ENCODE measurements at regions not wholly inside any gene's neighbourhood (a gene's known extent, or its start where the extent isn't known, plus 50 kb on each side); places are given as distances from the start of the nearest gene placed in this dataset.

DNA sequence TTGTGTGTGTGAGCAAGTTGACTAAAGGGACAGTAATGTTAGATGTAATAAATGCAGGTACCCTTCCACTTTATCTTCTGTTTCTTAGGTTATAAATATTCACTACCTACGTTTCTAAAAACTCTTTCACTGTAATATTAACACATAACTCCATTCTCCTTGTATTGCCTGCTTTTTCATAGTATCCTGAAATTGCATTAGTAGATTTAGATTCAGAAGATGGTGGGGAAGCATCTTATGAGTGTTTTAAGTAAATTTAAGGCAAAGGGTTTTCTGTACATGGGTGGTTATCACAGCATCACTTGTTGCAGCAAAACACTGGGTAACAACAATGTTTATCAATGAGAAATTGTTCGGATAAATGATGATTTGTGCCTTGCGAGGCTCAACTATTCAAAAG is 115.2 kb upstream of the VPREB1 start (continued):
- TF ChIP-seq SP1 (IDR thresholded peaks at IDR 0.05) = no peak
- TF ChIP-seq FOXA1 (IDR thresholded peaks at IDR 0.05) = no peak
- TF ChIP-seq HNF4A (conservative IDR thresholded peaks at IDR 0.05) = no peak
- TF ChIP-seq FOXA2 (IDR thresholded peaks at IDR 0.05) = no peak
- no peak for TF ChIP-seq ZBTB33 (IDR thresholded peaks at IDR 0.05)
- TF ChIP-seq YY1 (IDR thresholded peaks at IDR 0.05) = no peak

- 94% methylated on average over 2 of the region's 2 CpGs for WGBS
- TF ChIP-seq ZBTB33 (IDR thresholded peaks at IDR 0.05) = no peak
- TF ChIP-seq YY1 (IDR thresholded peaks at IDR 0.05) = no peak
- no peak for TF ChIP-seq FOXA2 (IDR thresholded peaks at IDR 0.05)
- no peak for TF ChIP-seq TAF1 (conservative IDR thresholded peaks at IDR 0.05)
- Histone ChIP-seq H3K4me3 (ENCODE audit: low read depth in 1 of 3, low read length in 3 of 3) (no peak overlapping the region), H3K9me3 (ENCODE audit: control insufficient read depth in 4 of 4, low read length in 3 of 4) (no peaks in the 10 kb centered on the region), H3K27me3 (ENCODE audit: control insufficient read depth in 4 of 4, insufficient read depth in 4 of 4, low read length in 3 of 4) (no peaks in the 10 kb centered on the region), H3K36me3 (ENCODE audit: control insufficient read depth in 4 of 4, insufficient read depth in 3 of 4, low read depth in 1 of 4, low read length in 3 of 4) (no peaks in the 10 kb centered on the region), H3K27ac (ENCODE audit: low read depth in 1 of 2, low read length in 2 of 2) (no peak overlapping the region), H3K4me1 (ENCODE audit: control insufficient read depth in 4 of 4, insufficient read depth in 4 of 4, low read length in 3 of 4) (no peaks in the 10 kb centered on the region), H3K9ac (ENCODE audit: low read depth in 1 of 2, low read length in 2 of 2) (no peak overlapping the region)
- DNase-seq (ENCODE audit: low spot score) = no peak
These were observed 116.1 kb upstream of the VPREB1 start for GRCh38 chr22:22128440-22128839.

DNA sequence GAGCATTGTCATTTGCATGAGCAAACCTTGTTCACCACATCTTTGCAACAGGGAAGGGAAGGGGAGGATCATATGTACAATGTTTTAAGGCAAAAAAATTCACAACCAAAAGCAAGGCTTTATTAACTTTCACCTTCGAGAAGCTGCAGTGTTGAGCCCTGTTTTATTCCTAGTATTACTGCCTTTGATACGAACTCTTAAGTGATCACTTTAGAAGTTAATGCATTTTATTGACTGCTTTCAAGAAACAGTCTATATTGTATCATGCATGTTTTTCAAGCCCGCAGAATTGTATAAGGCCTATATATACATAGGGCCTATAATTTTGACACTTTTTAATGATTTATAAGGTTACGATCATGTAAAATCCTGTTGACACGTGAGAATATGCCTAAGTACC is 117.5 kb upstream of the VPREB1 start:
- Histone ChIP-seq H3K9me3 (ENCODE audit: control insufficient read depth in 4 of 4, low read length in 3 of 4) (no peaks in the 10 kb centered on the region), H3K4me1 (ENCODE audit: control insufficient read depth in 4 of 4, insufficient read depth in 4 of 4, low read length in 3 of 4) (no peaks in the 10 kb centered on the region), H3K9ac (ENCODE audit: low read depth in 1 of 2, low read length in 2 of 2) (no peak overlapping the region), H3K36me3 (ENCODE audit: control insufficient read depth in 4 of 4, insufficient read depth in 3 of 4, low read depth in 1 of 4, low read length in 3 of 4) (no peaks in the 10 kb centered on the region), H3K27ac (ENCODE audit: low read depth in 1 of 2, low read length in 2 of 2) (no peak overlapping the region), H3K27me3 (ENCODE audit: control insufficient read depth in 4 of 4, insufficient read depth in 4 of 4, low read length in 3 of 4) (no peaks in the 10 kb centered on the region), H3K4me3 (ENCODE audit: low read depth in 1 of 3, low read length in 3 of 3) (no peak overlapping the region)
- TF ChIP-seq GABPA (IDR thresholded peaks at IDR 0.05 in 1 of 2, conservative IDR thresholded peaks at IDR 0.05 in 1 of 2) = no peak
- no peak for TF ChIP-seq RAD21 (IDR thresholded peaks at IDR 0.05)
- no peak for TF ChIP-seq FOXA1 (IDR thresholded peaks at IDR 0.05)
- no peak for TF ChIP-seq HNF4A (conservative IDR thresholded peaks at IDR 0.05)
- no peak for TF ChIP-seq TAF1 (conservative IDR thresholded peaks at IDR 0.05)
- TF ChIP-seq NR2F2 (IDR thresholded peaks at IDR 0.05) = no peak
- no peak for TF ChIP-seq SP1 (IDR thresholded peaks at IDR 0.05)
- no peak for TF ChIP-seq EGR1 (IDR thresholded peaks at IDR 0.05; ENCODE audit: low read depth in 2 of 2)
- no peak for TF ChIP-seq FOXA2 (IDR thresholded peaks at IDR 0.05)
- TF ChIP-seq RXRA (IDR thresholded peaks at IDR 0.05) = no peak
- no peak for TF ChIP-seq HNF4G (IDR thresholded peaks at IDR 0.05)
- TF ChIP-seq, protein P1, sequence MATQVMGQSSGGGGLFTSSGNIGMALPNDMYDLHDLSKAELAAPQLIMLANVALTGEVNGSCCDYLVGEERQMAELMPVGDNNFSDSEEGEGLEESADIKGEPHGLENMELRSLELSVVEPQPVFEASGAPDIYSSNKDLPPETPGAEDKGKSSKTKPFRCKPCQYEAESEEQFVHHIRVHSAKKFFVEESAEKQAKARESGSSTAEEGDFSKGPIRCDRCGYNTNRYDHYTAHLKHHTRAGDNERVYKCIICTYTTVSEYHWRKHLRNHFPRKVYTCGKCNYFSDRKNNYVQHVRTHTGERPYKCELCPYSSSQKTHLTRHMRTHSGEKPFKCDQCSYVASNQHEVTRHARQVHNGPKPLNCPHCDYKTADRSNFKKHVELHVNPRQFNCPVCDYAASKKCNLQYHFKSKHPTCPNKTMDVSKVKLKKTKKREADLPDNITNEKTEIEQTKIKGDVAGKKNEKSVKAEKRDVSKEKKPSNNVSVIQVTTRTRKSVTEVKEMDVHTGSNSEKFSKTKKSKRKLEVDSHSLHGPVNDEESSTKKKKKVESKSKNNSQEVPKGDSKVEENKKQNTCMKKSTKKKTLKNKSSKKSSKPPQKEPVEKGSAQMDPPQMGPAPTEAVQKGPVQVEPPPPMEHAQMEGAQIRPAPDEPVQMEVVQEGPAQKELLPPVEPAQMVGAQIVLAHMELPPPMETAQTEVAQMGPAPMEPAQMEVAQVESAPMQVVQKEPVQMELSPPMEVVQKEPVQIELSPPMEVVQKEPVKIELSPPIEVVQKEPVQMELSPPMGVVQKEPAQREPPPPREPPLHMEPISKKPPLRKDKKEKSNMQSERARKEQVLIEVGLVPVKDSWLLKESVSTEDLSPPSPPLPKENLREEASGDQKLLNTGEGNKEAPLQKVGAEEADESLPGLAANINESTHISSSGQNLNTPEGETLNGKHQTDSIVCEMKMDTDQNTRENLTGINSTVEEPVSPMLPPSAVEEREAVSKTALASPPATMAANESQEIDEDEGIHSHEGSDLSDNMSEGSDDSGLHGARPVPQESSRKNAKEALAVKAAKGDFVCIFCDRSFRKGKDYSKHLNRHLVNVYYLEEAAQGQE (IDR thresholded peaks at IDR 0.05) = no peak
- TF ChIP-seq YY1 (IDR thresholded peaks at IDR 0.05) = no peak
- TF ChIP-seq, protein P2, sequence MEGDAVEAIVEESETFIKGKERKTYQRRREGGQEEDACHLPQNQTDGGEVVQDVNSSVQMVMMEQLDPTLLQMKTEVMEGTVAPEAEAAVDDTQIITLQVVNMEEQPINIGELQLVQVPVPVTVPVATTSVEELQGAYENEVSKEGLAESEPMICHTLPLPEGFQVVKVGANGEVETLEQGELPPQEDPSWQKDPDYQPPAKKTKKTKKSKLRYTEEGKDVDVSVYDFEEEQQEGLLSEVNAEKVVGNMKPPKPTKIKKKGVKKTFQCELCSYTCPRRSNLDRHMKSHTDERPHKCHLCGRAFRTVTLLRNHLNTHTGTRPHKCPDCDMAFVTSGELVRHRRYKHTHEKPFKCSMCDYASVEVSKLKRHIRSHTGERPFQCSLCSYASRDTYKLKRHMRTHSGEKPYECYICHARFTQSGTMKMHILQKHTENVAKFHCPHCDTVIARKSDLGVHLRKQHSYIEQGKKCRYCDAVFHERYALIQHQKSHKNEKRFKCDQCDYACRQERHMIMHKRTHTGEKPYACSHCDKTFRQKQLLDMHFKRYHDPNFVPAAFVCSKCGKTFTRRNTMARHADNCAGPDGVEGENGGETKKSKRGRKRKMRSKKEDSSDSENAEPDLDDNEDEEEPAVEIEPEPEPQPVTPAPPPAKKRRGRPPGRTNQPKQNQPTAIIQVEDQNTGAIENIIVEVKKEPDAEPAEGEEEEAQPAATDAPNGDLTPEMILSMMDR (IDR thresholded peaks at IDR 0.05; ENCODE audit: low read depth, low read length, missing input control) = no peak
- no peak for TF ChIP-seq ZBTB33 (IDR thresholded peaks at IDR 0.05)
- TF ChIP-seq, protein P3, sequence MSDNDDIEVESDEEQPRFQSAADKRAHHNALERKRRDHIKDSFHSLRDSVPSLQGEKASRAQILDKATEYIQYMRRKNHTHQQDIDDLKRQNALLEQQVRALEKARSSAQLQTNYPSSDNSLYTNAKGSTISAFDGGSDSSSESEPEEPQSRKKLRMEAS (IDR thresholded peaks at IDR 0.05) = no peak
- no peak for TF ChIP-seq JUND (IDR thresholded peaks at IDR 0.05)
- TF ChIP-seq ATF3 (IDR thresholded peaks at IDR 0.05) = no peak
- 90% methylated on average over 5 of the region's 5 CpGs for WGBS
- no peak for DNase-seq (ENCODE audit: low spot score)
